ENCODE measurements at regions not wholly inside any gene's neighbourhood (a gene's known extent, or its start where the extent isn't known, plus 50 kb on each side); places are given as distances from the start of the nearest gene placed in this dataset.

GRCh38 chr3:69690-70089 is 126.9 kb upstream of the CHL1 start:
- no peak overlapping the region for H3K4me3 ChIP-seq (replicated peaks in 1 of 2; ENCODE audit: low read depth in 2 of 2, low read length in 2 of 2)
- no peak for TF ChIP-seq CTCF (IDR thresholded peaks at IDR 0.05; ENCODE audit: low read depth, low read length)
- peak; percentile 37 to 87 for DNase-seq (ENCODE audit: low read depth in 2 of 2)

GRCh38 chr3:72776-73175 is 123.8 kb upstream of the CHL1 start:
- peak in 1 of 2 donors; percentile 70 for DNase-seq (ENCODE audit: low read depth in 2 of 2)
- H3K4me3 ChIP-seq (replicated peaks in 1 of 2; ENCODE audit: low read depth in 2 of 2, low read length in 2 of 2) = no peak overlapping the region
- no peak for TF ChIP-seq CTCF (IDR thresholded peaks at IDR 0.05; ENCODE audit: low read depth, low read length)

- no peak overlapping the region for H3K4me3 ChIP-seq (replicated peaks in 1 of 2; ENCODE audit: low read depth in 2 of 2, low read length in 2 of 2)
- TF ChIP-seq CTCF (IDR thresholded peaks at IDR 0.05; ENCODE audit: low read depth, low read length) = no peak
- DNase-seq (ENCODE audit: low read depth in 2 of 2) = no peak
Measured at GRCh38 chr3:73271-73670, 123.3 kb upstream of the CHL1 start.

- peak in 1 of 2 donors; percentile 71 for DNase-seq (ENCODE audit: low read depth in 2 of 2)
- no peak for TF ChIP-seq CTCF (IDR thresholded peaks at IDR 0.05; ENCODE audit: low read depth, low read length)
- no peak overlapping the region for H3K4me3 ChIP-seq (replicated peaks in 1 of 2; ENCODE audit: low read depth in 2 of 2, low read length in 2 of 2)
Measured at GRCh38 chr3:74676-75243, 121.8 kb upstream of the CHL1 start.

GRCh38 chr3:75260-75659 is 121.3 kb upstream of the CHL1 start:
- peak; percentile 9 to 70 for DNase-seq (ENCODE audit: low read depth in 2 of 2)
- no peak for TF ChIP-seq CTCF (IDR thresholded peaks at IDR 0.05; ENCODE audit: low read depth, low read length)
- H3K4me3 ChIP-seq (replicated peaks in 1 of 2; ENCODE audit: low read depth in 2 of 2, low read length in 2 of 2) = no peak overlapping the region

GRCh38 chr3:79542-79941 is 117.0 kb upstream of the CHL1 start:
- TF ChIP-seq CTCF (IDR thresholded peaks at IDR 0.05; ENCODE audit: low read depth, low read length) = no peak
- DNase-seq (ENCODE audit: low read depth in 2 of 2) = no peak
- no peak overlapping the region for H3K4me3 ChIP-seq (replicated peaks in 1 of 2; ENCODE audit: low read depth in 2 of 2, low read length in 2 of 2)

- DNase-seq (ENCODE audit: low read depth in 2 of 2) = no peak
- no peak overlapping the region for H3K4me3 ChIP-seq (replicated peaks in 1 of 2; ENCODE audit: low read depth in 2 of 2, low read length in 2 of 2)
- TF ChIP-seq CTCF (IDR thresholded peaks at IDR 0.05; ENCODE audit: low read depth, low read length) = no peak
Measured at GRCh38 chr3:82508-82907, 114.1 kb upstream of the CHL1 start.
